ENCODE measurements at regions not wholly inside any gene's neighbourhood (a gene's known extent, or its start where the extent isn't known, plus 50 kb on each side); places are given as distances from the start of the nearest gene placed in this dataset.

DNA sequence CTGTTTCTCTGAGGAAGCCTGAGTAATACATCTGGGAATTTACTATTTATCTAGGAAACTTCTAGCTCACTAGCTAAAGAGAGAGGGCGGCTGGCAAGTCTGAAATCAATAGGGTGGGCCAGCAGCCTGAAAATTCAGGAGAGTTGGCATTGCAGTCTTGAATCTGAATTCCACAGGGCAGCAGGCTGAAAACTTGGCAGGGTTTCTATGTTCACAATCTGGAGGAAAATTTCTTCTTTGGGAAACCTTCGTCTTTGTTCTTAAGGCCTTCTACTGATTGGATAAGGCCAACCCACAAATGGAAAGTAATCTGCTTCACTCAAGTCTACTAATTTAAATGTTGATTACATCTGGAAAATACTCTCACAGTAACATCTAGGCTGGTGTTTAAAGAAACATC, 101.0 kb upstream of the COG2 start:
- TF ChIP-seq TAF1 (IDR thresholded peaks at IDR 0.05; ENCODE audit: borderline replicate concordance, insufficient read depth, low read length) = no peak
- TF ChIP-seq POLR2AphosphoS5 (IDR thresholded peaks at IDR 0.05; ENCODE audit: low read depth, low read length) = no peak
- TF ChIP-seq, protein P1, sequence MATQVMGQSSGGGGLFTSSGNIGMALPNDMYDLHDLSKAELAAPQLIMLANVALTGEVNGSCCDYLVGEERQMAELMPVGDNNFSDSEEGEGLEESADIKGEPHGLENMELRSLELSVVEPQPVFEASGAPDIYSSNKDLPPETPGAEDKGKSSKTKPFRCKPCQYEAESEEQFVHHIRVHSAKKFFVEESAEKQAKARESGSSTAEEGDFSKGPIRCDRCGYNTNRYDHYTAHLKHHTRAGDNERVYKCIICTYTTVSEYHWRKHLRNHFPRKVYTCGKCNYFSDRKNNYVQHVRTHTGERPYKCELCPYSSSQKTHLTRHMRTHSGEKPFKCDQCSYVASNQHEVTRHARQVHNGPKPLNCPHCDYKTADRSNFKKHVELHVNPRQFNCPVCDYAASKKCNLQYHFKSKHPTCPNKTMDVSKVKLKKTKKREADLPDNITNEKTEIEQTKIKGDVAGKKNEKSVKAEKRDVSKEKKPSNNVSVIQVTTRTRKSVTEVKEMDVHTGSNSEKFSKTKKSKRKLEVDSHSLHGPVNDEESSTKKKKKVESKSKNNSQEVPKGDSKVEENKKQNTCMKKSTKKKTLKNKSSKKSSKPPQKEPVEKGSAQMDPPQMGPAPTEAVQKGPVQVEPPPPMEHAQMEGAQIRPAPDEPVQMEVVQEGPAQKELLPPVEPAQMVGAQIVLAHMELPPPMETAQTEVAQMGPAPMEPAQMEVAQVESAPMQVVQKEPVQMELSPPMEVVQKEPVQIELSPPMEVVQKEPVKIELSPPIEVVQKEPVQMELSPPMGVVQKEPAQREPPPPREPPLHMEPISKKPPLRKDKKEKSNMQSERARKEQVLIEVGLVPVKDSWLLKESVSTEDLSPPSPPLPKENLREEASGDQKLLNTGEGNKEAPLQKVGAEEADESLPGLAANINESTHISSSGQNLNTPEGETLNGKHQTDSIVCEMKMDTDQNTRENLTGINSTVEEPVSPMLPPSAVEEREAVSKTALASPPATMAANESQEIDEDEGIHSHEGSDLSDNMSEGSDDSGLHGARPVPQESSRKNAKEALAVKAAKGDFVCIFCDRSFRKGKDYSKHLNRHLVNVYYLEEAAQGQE (IDR thresholded peaks at IDR 0.05; ENCODE audit: insufficient read depth in 1 of 2, low read depth in 2 of 2, low read length in 2 of 2) = no peak
